ENCODE measurements at regions not wholly inside any gene's neighbourhood (a gene's known extent, or its start where the extent isn't known, plus 50 kb on each side); places are given as distances from the start of the nearest gene placed in this dataset.
"Not testable (repeated sequence)": the region's sequence is repeated elsewhere in the genome, so short reads cannot be mapped to it uniquely, and the experiment has no call there.

- TF ChIP-seq HMGXB4 (CRISPR knock-in tag; IDR thresholded peaks at IDR 0.05; ENCODE audit: borderline replicate concordance): no peak
- TF ChIP-seq CBX8 (IDR thresholded peaks at IDR 0.05): no peak
These were observed 612.7 kb upstream of the TBX3 start (continued) for GRCh38 chr12:115296613-115297198.

- ChIA-PET POLR2A (interaction anchor here (2.8 kb wide), 1 partner anchor 612 kb away, joined by 21 read pairs; the partner anchor contains the start of gene TBX3), CTCF (interaction anchor here (1.4 kb wide), 1 partner anchor 13 kb away, joined by 3 read pairs; no protein-coding TSS in a partner anchor)
- Histone ChIP-seq H3K4me3 (no peak overlapping the region), H3K9me3 (no peaks in the 10 kb centered on the region), H3K27ac (peak overlapping the region; percentile 56 to 60; a peak in 1 of 6 replicates), H3K4me2 (no peak overlapping the region), H3K4me1 (peaks cover 31% of the 10 kb centered on the region)
- ATAC-seq: no peak
- TF ChIP-seq MAFK (IDR thresholded peaks at IDR 0.05; ENCODE audit: partially characterized antibody) (peak; percentile 95), RCOR1 (IDR thresholded peaks at IDR 0.05; ENCODE audit: low read depth, low read length) (no peak), ZC3H11A (IDR thresholded peaks at IDR 0.05) (no peak)
- DNase-seq (ENCODE audit: low read depth in 1 of 2, low spot score in 1 of 2): no peak
- WGBS (ENCODE audit: missing lambda C conversion rate): 73% methylated on average over 3 of the region's 3 CpGs
- FAIRE-seq: no peak
These were observed 611.9 kb upstream of the TBX3 start for GRCh38 chr12:115295886-115296285.

- peak overlapping the region; percentile 29 for H3K4me2 ChIP-seq
- FAIRE-seq (no peak), ATAC-seq (peak; percentile 67 to 86), DNase-seq (ENCODE audit: low read depth in 1 of 2, low spot score in 1 of 2) (peak in 1 of 2 experiments; percentile 84)
- ChIA-PET POLR2A (interaction anchor here (0.6 to 2.8 kb wide), 6 partner anchors 16 to 626 kb away, joined by 3 to 21 read pairs (median 3); partner anchors contain the start of gene TBX3), CTCF (interaction anchor here (0.5 to 1.4 kb wide), 4 partner anchors 11 to 611 kb away, joined by 3 to 5 read pairs (median 3); partner anchors contain the start of gene TBX3)
- no peak overlapping the region for H3K4me3 ChIP-seq
- peaks cover 31% of the 10 kb centered on the region for H3K4me1 ChIP-seq
- WGBS (ENCODE audit: missing lambda C conversion rate): 37% methylated on average over 4 of the region's 4 CpGs
- TF ChIP-seq CHD2 (IDR thresholded peaks at IDR 0.05; ENCODE audit: low read length, partially characterized antibody): no peak
- TF ChIP-seq HDAC2 (IDR thresholded peaks at IDR 0.05): no peak
- 0 out of 2 replicates have a peak, but pooled peaks have one; percentile 9 for TF ChIP-seq JUNB (IDR thresholded peaks at IDR 0.05)
- TF ChIP-seq FOSL2 (IDR thresholded peaks at IDR 0.05): no peak
- peak; percentile 4; the same call in 1 of the 2 replicates for TF ChIP-seq FOSL2 (CRISPR knock-in tag; IDR thresholded peaks at IDR 0.05)
- peak; percentile 94 for TF ChIP-seq GATA3 (IDR thresholded peaks at IDR 0.05; ENCODE audit: borderline replicate concordance)
- TF ChIP-seq RAD21 (conservative IDR thresholded peaks at IDR 0.05 in 1 of 2, IDR thresholded peaks at IDR 0.05 in 1 of 2): peak in 1 of 2 experiments; percentile 14; a peak in 1 of 5 replicates
- TF ChIP-seq CEBPB (IDR thresholded peaks at IDR 0.05): peak in 1 of 2 experiments; percentile 76; a peak in 2 of 4 replicates
- TF ChIP-seq EHF (CRISPR knock-in tag; IDR thresholded peaks at IDR 0.05): no peak
- TF ChIP-seq EP300 (IDR thresholded peaks at IDR 0.05): peak; percentile 14 to 44; a peak in 1 of 5 replicates
- no peaks in the 10 kb centered on the region for H3K9me3 ChIP-seq
- H3K27ac ChIP-seq: peak overlapping the region; percentile 56 to 60; a peak in 5 of 6 replicates
These were observed 610.6 kb upstream of the TBX3 start for GRCh38 chr12:115294453-115295133.

- POLR2A ChIA-PET; DNase-seq (ENCODE audit: low read depth in 1 of 2, low spot score in 1 of 2); H3K4me2 ChIP-seq; H3K4me1 ChIP-seq; CTCF ChIA-PET; ATAC-seq; H3K4me3 ChIP-seq; FAIRE-seq; H3K27ac ChIP-seq; H3K9me3 ChIP-seq: not testable (repeated sequence)
- WGBS (ENCODE audit: missing lambda C conversion rate): 64% methylated on average over 6 of the region's 10 CpGs
These were observed 601.5 kb upstream of the TBX3 start for GRCh38 chr12:115285429-115285828.

GRCh38 chr12:115273456-115273855 lies 589.5 kb upstream of the TBX3 start:
- ATAC-seq (no peak), FAIRE-seq (no peak), DNase-seq (ENCODE audit: low read depth in 1 of 2, low spot score in 1 of 2) (no peak)
- ChIA-PET POLR2A (interaction anchor here (1.4 kb wide), 1 partner anchor 589 kb away, joined by 3 read pairs; the partner anchor contains the start of gene TBX3), CTCF (no interaction called here)
- Histone ChIP-seq H3K4me1 (no peaks in the 10 kb centered on the region), H3K4me2 (no peak overlapping the region), H3K27ac (no peak overlapping the region), H3K9me3 (no peaks in the 10 kb centered on the region), H3K4me3 (no peak overlapping the region)
- TF ChIP-seq MAFK (IDR thresholded peaks at IDR 0.05; ENCODE audit: partially characterized antibody): no peak
- TF ChIP-seq POLR2A (IDR thresholded peaks at IDR 0.05; ENCODE audit: low read length): no peak
- TF ChIP-seq E2F6 (IDR thresholded peaks at IDR 0.05; ENCODE audit: borderline replicate concordance, low read depth): no peak
- no peak for TF ChIP-seq JUNB (IDR thresholded peaks at IDR 0.05)
- TF ChIP-seq HES2 (IDR thresholded peaks at IDR 0.05): no peak
- TF ChIP-seq KDM5A (IDR thresholded peaks at IDR 0.05): no peak
- TF ChIP-seq USF2 (IDR thresholded peaks at IDR 0.05): no peak
- 67% methylated on average over 2 of the region's 2 CpGs for WGBS (ENCODE audit: missing lambda C conversion rate)

Measured in A549 (cell line).